ENCODE measurements at regions not wholly inside any gene's neighbourhood (a gene's known extent, or its start where the extent isn't known, plus 50 kb on each side); places are given as distances from the start of the nearest gene placed in this dataset.

DNA sequence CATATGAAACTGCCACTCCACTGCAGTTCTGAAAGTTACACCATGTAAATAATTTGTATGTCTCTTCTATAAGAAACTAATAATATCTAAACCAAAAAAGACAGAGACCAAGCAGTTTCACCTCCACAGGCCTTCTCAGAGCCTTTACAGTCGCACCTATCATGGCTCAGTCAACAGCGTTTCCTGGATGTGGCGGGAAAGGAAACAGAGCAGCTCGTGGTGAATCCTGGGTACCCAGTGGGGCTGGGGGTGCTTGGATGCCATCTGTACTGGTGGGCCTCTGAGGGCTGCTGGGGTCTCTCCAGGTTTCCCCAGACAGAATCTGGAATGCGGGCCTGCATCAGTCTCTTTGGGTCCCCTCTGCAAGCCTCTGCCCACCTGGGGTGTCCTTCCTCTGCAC is 100.2 kb upstream of the CASZ1 start:
- TF ChIP-seq, protein P1, sequence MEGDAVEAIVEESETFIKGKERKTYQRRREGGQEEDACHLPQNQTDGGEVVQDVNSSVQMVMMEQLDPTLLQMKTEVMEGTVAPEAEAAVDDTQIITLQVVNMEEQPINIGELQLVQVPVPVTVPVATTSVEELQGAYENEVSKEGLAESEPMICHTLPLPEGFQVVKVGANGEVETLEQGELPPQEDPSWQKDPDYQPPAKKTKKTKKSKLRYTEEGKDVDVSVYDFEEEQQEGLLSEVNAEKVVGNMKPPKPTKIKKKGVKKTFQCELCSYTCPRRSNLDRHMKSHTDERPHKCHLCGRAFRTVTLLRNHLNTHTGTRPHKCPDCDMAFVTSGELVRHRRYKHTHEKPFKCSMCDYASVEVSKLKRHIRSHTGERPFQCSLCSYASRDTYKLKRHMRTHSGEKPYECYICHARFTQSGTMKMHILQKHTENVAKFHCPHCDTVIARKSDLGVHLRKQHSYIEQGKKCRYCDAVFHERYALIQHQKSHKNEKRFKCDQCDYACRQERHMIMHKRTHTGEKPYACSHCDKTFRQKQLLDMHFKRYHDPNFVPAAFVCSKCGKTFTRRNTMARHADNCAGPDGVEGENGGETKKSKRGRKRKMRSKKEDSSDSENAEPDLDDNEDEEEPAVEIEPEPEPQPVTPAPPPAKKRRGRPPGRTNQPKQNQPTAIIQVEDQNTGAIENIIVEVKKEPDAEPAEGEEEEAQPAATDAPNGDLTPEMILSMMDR (IDR thresholded peaks at IDR 0.05; ENCODE audit: low read depth, low read length, missing input control) = no peak
- TF ChIP-seq EGR1 (IDR thresholded peaks at IDR 0.05; ENCODE audit: low read depth in 2 of 2) (no peak), RAD21 (IDR thresholded peaks at IDR 0.05) (no peak), YY1 (IDR thresholded peaks at IDR 0.05) (no peak)
- TF ChIP-seq, protein P2, sequence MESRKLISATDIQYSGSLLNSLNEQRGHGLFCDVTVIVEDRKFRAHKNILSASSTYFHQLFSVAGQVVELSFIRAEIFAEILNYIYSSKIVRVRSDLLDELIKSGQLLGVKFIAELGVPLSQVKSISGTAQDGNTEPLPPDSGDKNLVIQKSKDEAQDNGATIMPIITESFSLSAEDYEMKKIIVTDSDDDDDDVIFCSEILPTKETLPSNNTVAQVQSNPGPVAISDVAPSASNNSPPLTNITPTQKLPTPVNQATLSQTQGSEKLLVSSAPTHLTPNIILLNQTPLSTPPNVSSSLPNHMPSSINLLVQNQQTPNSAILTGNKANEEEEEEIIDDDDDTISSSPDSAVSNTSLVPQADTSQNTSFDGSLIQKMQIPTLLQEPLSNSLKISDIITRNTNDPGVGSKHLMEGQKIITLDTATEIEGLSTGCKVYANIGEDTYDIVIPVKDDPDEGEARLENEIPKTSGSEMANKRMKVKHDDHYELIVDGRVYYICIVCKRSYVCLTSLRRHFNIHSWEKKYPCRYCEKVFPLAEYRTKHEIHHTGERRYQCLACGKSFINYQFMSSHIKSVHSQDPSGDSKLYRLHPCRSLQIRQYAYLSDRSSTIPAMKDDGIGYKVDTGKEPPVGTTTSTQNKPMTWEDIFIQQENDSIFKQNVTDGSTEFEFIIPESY (IDR thresholded peaks at IDR 0.05) = no peak
